ENCODE measurements at regions not wholly inside any gene's neighbourhood (a gene's known extent, or its start where the extent isn't known, plus 50 kb on each side); places are given as distances from the start of the nearest gene placed in this dataset.

DNA sequence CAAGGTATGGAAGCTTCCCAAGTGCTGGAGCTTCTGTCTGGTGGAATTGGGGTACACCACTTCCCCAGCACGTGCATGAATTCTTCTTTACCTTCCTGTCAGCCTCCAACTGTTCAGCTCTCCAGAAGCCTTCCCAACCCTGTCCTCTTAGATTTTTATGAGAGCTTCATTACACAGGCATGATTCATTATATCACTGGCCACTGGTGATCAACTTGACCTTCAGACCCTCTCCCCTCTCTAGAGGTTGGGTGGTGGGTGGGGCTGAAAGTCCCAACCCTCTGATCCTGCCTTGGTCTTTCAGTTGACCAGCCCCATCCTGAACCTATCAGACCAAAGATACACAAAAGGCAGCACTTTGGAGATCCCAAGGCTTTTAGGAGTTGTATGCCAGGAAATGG, 795.7 kb upstream of the SOX9 start:
- Histone ChIP-seq H3K36me3 (ENCODE audit: control insufficient read depth, insufficient read depth, low read length) (no peaks in the 10 kb centered on the region), H3K9me3 (ENCODE audit: control insufficient read depth, low read length) (no peaks in the 10 kb centered on the region), H3K4me3 (ENCODE audit: insufficient read depth, low read depth, low read length, poor library complexity, severe bottlenecking) (no peak overlapping the region), H3K4me1 (ENCODE audit: control insufficient read depth, insufficient read depth, low read length, poor library complexity, severe bottlenecking) (no peaks in the 10 kb centered on the region), H3K27me3 (replicated peaks; ENCODE audit: control insufficient read depth, insufficient read depth, low read length, poor library complexity, severe bottlenecking) (no peaks in the 10 kb centered on the region), H3K27ac (ENCODE audit: insufficient read depth, low read length, poor library complexity, severe bottlenecking) (no peak overlapping the region)
- no peak for DNase-seq

DNA sequence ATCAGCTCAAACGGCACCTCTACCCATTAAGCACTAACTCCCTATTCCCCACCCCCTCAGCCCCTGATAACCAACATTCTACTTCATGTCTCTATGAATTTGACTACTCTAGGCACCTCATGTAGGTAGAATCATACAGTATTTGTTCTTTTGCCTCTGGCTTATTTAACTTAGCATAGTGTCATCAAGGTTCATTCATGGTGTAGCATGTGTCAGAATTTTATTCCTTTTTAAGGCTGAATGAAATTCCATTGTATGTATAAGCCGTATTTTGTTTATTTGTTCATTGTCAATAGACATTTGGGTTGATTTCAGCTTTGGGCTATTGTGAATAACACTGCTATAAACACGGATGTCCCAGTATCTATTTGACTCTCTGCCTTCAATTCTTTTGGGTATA, 794.9 kb upstream of the SOX9 start:
- no peaks in the 10 kb centered on the region for H3K36me3 ChIP-seq (ENCODE audit: control insufficient read depth, insufficient read depth, low read length)
- no peak for DNase-seq
- no peaks in the 10 kb centered on the region for H3K9me3 ChIP-seq (ENCODE audit: control insufficient read depth, low read length)
- H3K27ac ChIP-seq (ENCODE audit: insufficient read depth, low read length, poor library complexity, severe bottlenecking), result no peak overlapping the region
- H3K4me3 ChIP-seq (ENCODE audit: insufficient read depth, low read depth, low read length, poor library complexity, severe bottlenecking), result no peak overlapping the region
- H3K27me3 ChIP-seq (replicated peaks; ENCODE audit: control insufficient read depth, insufficient read depth, low read length, poor library complexity, severe bottlenecking), result no peaks in the 10 kb centered on the region
- H3K4me1 ChIP-seq (ENCODE audit: control insufficient read depth, insufficient read depth, low read length, poor library complexity, severe bottlenecking), result no peaks in the 10 kb centered on the region

DNA sequence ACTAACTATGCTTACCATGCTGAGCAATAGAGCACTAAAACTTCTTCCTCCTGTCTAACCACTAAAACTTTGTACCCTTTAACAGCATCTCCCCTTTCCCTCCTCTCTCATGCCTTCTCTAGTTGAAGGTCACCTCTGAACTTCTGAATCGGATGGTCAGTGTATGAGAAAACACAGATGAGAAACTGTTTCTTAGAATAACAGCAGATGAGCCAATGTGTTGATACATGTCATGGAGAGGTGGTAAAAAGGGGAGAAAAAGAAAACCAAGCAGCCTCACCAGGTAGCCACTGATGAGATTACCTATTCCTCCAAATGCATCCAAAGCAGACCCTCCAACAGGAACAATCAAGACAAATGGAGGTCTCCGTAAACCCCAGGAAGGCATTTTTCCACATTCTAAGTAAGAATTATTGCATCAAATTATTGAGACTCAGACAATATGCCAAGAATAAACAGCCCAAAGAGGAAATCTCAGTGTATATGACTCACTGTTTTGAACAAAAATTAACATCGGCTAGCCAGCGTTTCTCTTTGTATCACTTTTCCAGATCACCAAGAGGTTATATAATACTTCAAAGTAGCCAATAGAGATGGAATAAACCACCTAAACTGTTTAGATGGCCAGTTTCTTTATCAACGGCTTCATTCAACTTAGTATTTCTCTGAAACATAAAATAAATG, 793.3 kb upstream of the SOX9 start:
- H3K4me3 ChIP-seq (ENCODE audit: insufficient read depth, low read depth, low read length, poor library complexity, severe bottlenecking), result no peak overlapping the region
- no peak overlapping the region for H3K27ac ChIP-seq (ENCODE audit: insufficient read depth, low read length, poor library complexity, severe bottlenecking)
- DNase-seq, result no peak
- no peaks in the 10 kb centered on the region for H3K27me3 ChIP-seq (replicated peaks; ENCODE audit: control insufficient read depth, insufficient read depth, low read length, poor library complexity, severe bottlenecking)
- H3K9me3 ChIP-seq (ENCODE audit: control insufficient read depth, low read length), result no peaks in the 10 kb centered on the region
- H3K4me1 ChIP-seq (ENCODE audit: control insufficient read depth, insufficient read depth, low read length, poor library complexity, severe bottlenecking), result no peaks in the 10 kb centered on the region
- no peaks in the 10 kb centered on the region for H3K36me3 ChIP-seq (ENCODE audit: control insufficient read depth, insufficient read depth, low read length)

DNA sequence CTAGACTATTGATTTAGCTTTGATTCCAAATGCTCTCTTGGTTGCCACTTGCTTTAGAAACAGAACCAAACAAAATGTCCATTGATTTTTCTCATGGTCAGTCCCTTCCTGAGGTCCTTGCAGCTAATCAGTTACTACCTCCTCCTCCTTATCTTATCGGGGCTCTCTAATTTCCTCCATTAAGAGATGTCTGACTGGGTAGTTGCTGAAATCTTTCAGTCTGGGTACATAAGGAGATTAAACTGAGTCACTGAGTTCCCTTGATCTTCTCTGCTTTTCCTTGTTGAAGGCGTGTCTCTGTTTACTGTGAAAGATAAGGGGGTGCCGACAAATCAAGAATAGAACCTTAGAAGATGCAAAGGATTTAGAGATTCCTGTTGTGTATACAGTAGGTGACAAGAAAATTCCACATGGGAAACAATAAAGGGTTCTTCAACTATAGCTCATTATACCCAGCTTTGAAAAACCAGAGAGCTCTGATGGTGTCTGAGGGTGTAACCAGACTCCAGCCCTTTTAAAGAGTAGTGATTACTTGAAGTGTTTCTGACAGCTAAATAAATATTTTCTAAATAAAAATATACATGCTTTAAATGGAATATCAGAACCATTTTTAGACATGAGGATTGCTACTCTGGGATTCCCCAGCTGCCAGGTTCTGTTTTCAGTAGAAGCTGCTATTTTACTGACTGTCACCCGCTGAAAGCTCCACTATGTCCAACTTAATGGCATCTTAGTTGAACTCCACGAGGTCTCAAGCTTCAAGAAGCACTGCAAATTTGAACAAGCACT, 791.3 kb upstream of the SOX9 start:
- Histone ChIP-seq H3K4me3 (ENCODE audit: insufficient read depth, low read depth, low read length, poor library complexity, severe bottlenecking) (no peak overlapping the region), H3K27me3 (replicated peaks; ENCODE audit: control insufficient read depth, insufficient read depth, low read length, poor library complexity, severe bottlenecking) (no peaks in the 10 kb centered on the region), H3K9me3 (ENCODE audit: control insufficient read depth, low read length) (no peaks in the 10 kb centered on the region), H3K36me3 (ENCODE audit: control insufficient read depth, insufficient read depth, low read length) (no peaks in the 10 kb centered on the region), H3K4me1 (ENCODE audit: control insufficient read depth, insufficient read depth, low read length, poor library complexity, severe bottlenecking) (no peaks in the 10 kb centered on the region), H3K27ac (ENCODE audit: insufficient read depth, low read length, poor library complexity, severe bottlenecking) (no peak overlapping the region)
- no peak for DNase-seq

DNA sequence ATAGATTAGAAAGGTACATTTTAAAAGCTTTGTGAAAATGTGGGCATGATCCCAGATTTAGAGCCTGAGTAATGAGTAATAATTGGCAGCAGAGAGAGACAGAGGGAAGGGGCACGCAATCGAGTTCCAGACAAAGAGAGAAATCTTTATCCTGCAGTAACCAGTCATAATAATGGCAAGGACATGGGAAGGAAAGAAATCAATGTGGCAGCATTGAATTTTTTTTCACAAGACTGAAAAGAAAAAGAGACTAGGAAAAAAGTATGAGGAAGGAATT, 790.8 kb upstream of the SOX9 start:
- no peak overlapping the region for H3K4me3 ChIP-seq (ENCODE audit: insufficient read depth, low read depth, low read length, poor library complexity, severe bottlenecking)
- no peak overlapping the region for H3K27ac ChIP-seq (ENCODE audit: insufficient read depth, low read length, poor library complexity, severe bottlenecking)
- H3K4me1 ChIP-seq (ENCODE audit: control insufficient read depth, insufficient read depth, low read length, poor library complexity, severe bottlenecking), result no peaks in the 10 kb centered on the region
- H3K36me3 ChIP-seq (ENCODE audit: control insufficient read depth, insufficient read depth, low read length), result no peaks in the 10 kb centered on the region
- no peaks in the 10 kb centered on the region for H3K9me3 ChIP-seq (ENCODE audit: control insufficient read depth, low read length)
- DNase-seq, result no peak
- H3K27me3 ChIP-seq (replicated peaks; ENCODE audit: control insufficient read depth, insufficient read depth, low read length, poor library complexity, severe bottlenecking), result no peaks in the 10 kb centered on the region

DNA sequence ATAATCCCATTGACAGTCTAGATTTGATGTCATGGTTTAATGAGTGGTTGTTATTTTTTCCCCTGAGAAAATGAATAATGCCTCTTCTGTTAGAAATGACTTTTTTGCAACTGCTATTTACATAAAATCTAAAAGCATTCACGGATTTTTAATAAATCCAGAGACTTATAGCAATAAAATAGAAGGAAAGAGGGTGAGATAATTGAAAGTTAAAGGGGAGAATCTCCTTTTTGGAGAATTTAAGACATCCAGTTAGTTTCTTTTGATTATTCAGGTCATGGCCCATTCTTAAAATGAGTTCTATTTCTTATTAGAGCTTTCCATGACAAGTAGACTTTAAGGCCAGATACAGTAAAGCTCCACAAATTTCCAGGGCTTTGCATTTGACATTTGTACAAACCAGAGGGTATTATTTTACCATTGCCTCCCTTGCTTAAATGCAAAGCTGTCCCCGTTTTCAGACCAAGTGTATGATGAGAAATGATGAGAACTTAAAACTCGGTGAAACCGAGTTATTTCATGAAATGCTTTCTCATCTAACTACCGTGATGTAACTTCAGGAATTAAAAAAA, 789.0 kb upstream of the SOX9 start:
- H3K36me3 ChIP-seq (ENCODE audit: control insufficient read depth, insufficient read depth, low read length), result no peaks in the 10 kb centered on the region
- no peak overlapping the region for H3K4me3 ChIP-seq (ENCODE audit: insufficient read depth, low read depth, low read length, poor library complexity, severe bottlenecking)
- H3K27me3 ChIP-seq (replicated peaks; ENCODE audit: control insufficient read depth, insufficient read depth, low read length, poor library complexity, severe bottlenecking), result no peaks in the 10 kb centered on the region
- H3K9me3 ChIP-seq (ENCODE audit: control insufficient read depth, low read length), result no peaks in the 10 kb centered on the region
- H3K27ac ChIP-seq (ENCODE audit: insufficient read depth, low read length, poor library complexity, severe bottlenecking), result no peak overlapping the region
- H3K4me1 ChIP-seq (ENCODE audit: control insufficient read depth, insufficient read depth, low read length, poor library complexity, severe bottlenecking), result no peaks in the 10 kb centered on the region
- no peak for DNase-seq

DNA sequence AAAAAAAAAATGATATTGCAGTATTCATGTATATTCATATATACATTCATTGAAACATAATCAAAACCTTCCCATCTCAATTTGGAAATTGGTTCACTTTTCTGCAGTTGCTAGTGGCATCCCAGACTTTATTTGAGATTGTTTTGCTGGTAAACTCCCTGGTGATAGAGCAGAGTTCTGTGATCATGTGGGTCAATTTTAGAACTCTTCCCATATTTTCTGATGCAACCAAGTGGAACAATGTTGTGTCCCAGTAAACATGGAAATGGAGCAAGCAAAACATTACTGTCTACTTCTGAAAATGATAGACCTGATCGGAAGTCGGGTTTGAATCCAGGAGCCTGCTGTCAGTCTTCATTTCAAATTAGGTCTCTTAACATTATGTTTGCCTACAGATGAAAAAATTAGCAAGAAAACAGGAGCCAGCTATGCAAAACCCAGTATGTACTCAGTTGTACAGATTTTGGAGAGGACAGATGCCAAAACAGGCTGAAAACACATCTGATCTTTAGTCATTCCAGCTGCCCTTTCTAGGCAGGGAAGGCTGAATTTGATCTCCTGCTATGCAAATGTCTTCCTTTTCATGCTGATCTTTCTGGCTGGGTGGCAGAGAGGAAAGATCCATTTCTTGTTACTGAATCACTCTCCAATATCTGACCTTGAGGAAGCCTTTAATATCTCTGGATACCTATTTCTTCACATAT, 786.6 kb upstream of the SOX9 start:
- no peak for DNase-seq
- Histone ChIP-seq H3K4me3 (ENCODE audit: insufficient read depth, low read depth, low read length, poor library complexity, severe bottlenecking) (no peak overlapping the region), H3K27ac (ENCODE audit: insufficient read depth, low read length, poor library complexity, severe bottlenecking) (no peak overlapping the region), H3K27me3 (replicated peaks; ENCODE audit: control insufficient read depth, insufficient read depth, low read length, poor library complexity, severe bottlenecking) (no peaks in the 10 kb centered on the region), H3K9me3 (ENCODE audit: control insufficient read depth, low read length) (no peaks in the 10 kb centered on the region), H3K4me1 (ENCODE audit: control insufficient read depth, insufficient read depth, low read length, poor library complexity, severe bottlenecking) (no peaks in the 10 kb centered on the region), H3K36me3 (ENCODE audit: control insufficient read depth, insufficient read depth, low read length) (no peaks in the 10 kb centered on the region)

DNA sequence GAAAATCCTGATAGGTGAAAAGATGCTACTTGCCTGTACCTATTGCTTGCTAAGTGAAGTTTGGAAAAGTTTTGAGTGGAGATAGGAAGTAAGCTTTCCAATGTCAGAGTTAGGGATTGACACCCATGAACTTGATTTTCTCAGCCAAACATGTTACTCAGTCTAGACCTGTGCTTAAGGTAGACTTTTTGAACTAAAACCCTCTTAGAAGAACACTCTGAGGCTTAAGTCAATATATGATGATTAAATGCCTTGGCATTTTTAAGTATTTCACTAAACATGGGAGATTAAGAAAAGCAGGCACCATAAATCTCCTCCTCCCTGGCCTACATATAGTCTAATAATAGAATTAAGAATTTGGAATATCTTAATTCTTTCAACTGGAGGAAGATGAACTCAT, 785.6 kb upstream of the SOX9 start:
- Histone ChIP-seq H3K36me3 (ENCODE audit: control insufficient read depth, insufficient read depth, low read length) (no peaks in the 10 kb centered on the region), H3K4me1 (ENCODE audit: control insufficient read depth, insufficient read depth, low read length, poor library complexity, severe bottlenecking) (no peaks in the 10 kb centered on the region), H3K9me3 (ENCODE audit: control insufficient read depth, low read length) (no peaks in the 10 kb centered on the region), H3K4me3 (ENCODE audit: insufficient read depth, low read depth, low read length, poor library complexity, severe bottlenecking) (no peak overlapping the region), H3K27me3 (replicated peaks; ENCODE audit: control insufficient read depth, insufficient read depth, low read length, poor library complexity, severe bottlenecking) (no peaks in the 10 kb centered on the region), H3K27ac (ENCODE audit: insufficient read depth, low read length, poor library complexity, severe bottlenecking) (no peak overlapping the region)
- no peak for DNase-seq

DNA sequence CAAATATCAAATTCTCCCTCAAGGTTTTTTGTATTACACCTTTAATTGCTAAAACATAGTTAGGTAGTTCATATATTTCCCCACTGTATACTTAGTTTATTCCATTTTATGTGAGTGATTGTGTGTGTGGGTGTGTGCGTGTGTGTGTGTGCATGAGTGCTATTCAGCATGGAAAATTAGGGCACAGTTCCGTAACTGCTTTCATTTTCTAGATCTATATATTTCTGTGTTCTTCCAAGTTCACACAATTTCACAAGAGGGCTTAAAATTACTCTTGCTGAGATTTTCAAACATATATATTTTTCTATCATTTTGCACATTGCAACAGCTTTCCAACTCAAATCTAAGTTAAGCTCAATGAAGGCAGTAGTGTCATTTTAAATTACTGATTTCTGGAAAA, 782.9 kb upstream of the SOX9 start:
- Histone ChIP-seq H3K27ac (ENCODE audit: insufficient read depth, low read length, poor library complexity, severe bottlenecking) (no peak overlapping the region), H3K9me3 (ENCODE audit: control insufficient read depth, low read length) (no peaks in the 10 kb centered on the region), H3K4me3 (ENCODE audit: insufficient read depth, low read depth, low read length, poor library complexity, severe bottlenecking) (no peak overlapping the region), H3K36me3 (ENCODE audit: control insufficient read depth, insufficient read depth, low read length) (no peaks in the 10 kb centered on the region), H3K4me1 (ENCODE audit: control insufficient read depth, insufficient read depth, low read length, poor library complexity, severe bottlenecking) (no peaks in the 10 kb centered on the region), H3K27me3 (replicated peaks; ENCODE audit: control insufficient read depth, insufficient read depth, low read length, poor library complexity, severe bottlenecking) (no peaks in the 10 kb centered on the region)
- no peak for DNase-seq

DNA sequence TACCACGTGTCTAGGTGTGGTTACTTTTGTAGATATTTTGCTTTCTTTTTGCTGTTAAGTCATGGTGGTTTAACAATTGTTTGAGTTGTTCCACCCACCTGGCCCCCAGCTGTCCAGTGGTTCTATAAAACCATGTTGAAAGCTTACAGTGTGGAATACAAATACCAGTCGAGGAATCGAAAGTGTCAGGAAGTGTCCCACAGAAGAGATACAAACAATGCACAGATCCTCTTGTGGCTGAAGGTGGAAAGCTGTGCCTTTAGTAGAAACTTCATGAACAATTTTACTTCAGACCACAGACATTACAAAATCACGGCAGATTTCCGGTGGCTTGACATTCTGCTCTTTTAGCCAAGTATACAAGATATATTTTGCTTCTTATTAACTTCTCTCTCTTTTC, 782.4 kb upstream of the SOX9 start:
- H3K27ac ChIP-seq (ENCODE audit: insufficient read depth, low read length, poor library complexity, severe bottlenecking), result no peak overlapping the region
- no peak overlapping the region for H3K4me3 ChIP-seq (ENCODE audit: insufficient read depth, low read depth, low read length, poor library complexity, severe bottlenecking)

More for the DNA sequence above, 782.4 kb upstream of the SOX9 start:
- no peaks in the 10 kb centered on the region for H3K27me3 ChIP-seq (replicated peaks; ENCODE audit: control insufficient read depth, insufficient read depth, low read length, poor library complexity, severe bottlenecking)
- H3K9me3 ChIP-seq (ENCODE audit: control insufficient read depth, low read length), result no peaks in the 10 kb centered on the region
- no peak for DNase-seq
- no peaks in the 10 kb centered on the region for H3K36me3 ChIP-seq (ENCODE audit: control insufficient read depth, insufficient read depth, low read length)
- H3K4me1 ChIP-seq (ENCODE audit: control insufficient read depth, insufficient read depth, low read length, poor library complexity, severe bottlenecking), result no peaks in the 10 kb centered on the region
